Panc1 (cell line): ENCODE measurements at regions not wholly inside any gene's neighbourhood (a gene's known extent, or its start where the extent isn't known, plus 50 kb on each side); places are given as distances from the start of the nearest gene placed in this dataset.

Source experiments
- ATAC-seq: fragments of 200-7000 bp; cut with Tn5 transposase; 2 replicates; pipeline ENCODE4 v1.9.1; 2020; ENCODE audit warnings: mild to moderate bottlenecking, moderate library complexity
- BruUV-seq: library from RNA; stranded (reverse); fragments of 400-500 nt; replicated peaks from 2 replicates; lab custom pipeline; 2021; lab: Mats Ljungman, UMichigan
- CTCF ChIA-PET: fragments of 300-600 bp; sonication (Branson Sonifier 250); formaldehyde crosslinking; loops from one replicate; lab custom pipeline; 2022; ENCODE audit warnings: antibody characterized with exemption; lab: Charles Lee
- POLR2A ChIA-PET: fragments of 300-600 bp; sonication (Branson Sonifier 250); formaldehyde crosslinking; loops from one replicate; lab custom pipeline; 2022; ENCODE audit warnings: antibody characterized with exemption; lab: Charles Lee
- DNase-seq: peaks from one replicate; pipeline ENCODE4 v3.0.0-alpha.2; 2010; ENCODE audit warnings: low read depth, low spot score
- H3K27ac ChIP-seq: 2 replicates; pipeline ENCODE4 v1.5.1; 2011; ENCODE audit warnings: mild to moderate bottlenecking, low read length, inconsistent platforms
- H3K27me3 ChIP-seq: fragments of 200-500 bp; sonication (Bioruptor generic); 2 replicates; pipeline ENCODE4 v1.6.0; 2014; ENCODE audit warnings: low read length, inconsistent platforms; ENCODE audit not compliant: control insufficient read depth, insufficient read depth
- H3K36me3 ChIP-seq: fragments of 200-500 bp; sonication (Bioruptor generic); 2 replicates; pipeline ENCODE4 v1.5.1; 2014; ENCODE audit warnings: inconsistent platforms, mild to moderate bottlenecking, low read length, moderate library complexity; ENCODE audit not compliant: control insufficient read depth, insufficient read depth
- H3K4me1 ChIP-seq: 2 replicates; pipeline ENCODE4 v1.5.1; 2011; ENCODE audit warnings: inconsistent platforms, mild to moderate bottlenecking, low read length, moderate library complexity; ENCODE audit not compliant: control insufficient read depth, insufficient read depth
- H3K4me3 ChIP-seq, 2 experiments: 2 replicates each; pipeline ENCODE4 v1.5.1; 2011 to 2012; ENCODE audit warnings: low read depth in 2 of 2, low read length in 2 of 2, mild to moderate bottlenecking in 2 of 2, inconsistent platforms in 1 of 2, moderate library complexity in 1 of 2
- H3K9me3 ChIP-seq: fragments of 200-500 bp; sonication (Bioruptor generic); 2 replicates; pipeline ENCODE4 v1.5.1; 2014; ENCODE audit warnings: low read depth, mild to moderate bottlenecking, inconsistent platforms, low read length, moderate library complexity; ENCODE audit not compliant: control insufficient read depth, insufficient read depth
- POLR2AphosphoS5 ChIP-seq: IDR thresholded peaks from 2 replicates; pipeline ENCODE4 v1.6.1; 2012; ENCODE audit warnings: mild to moderate bottlenecking, low read depth, low read length, moderate library complexity
- SIN3A ChIP-seq: IDR thresholded peaks from 2 replicates; pipeline ENCODE4 v1.6.1; 2012; ENCODE audit warnings: low read depth, mild to moderate bottlenecking, low read length, moderate library complexity, borderline replicate concordance; ENCODE audit not compliant: insufficient read depth
- in situ Hi-C: cut with HindIII; loops from 2 replicates; pipeline ENCODE4 v1.10.0; 2016; ENCODE audit warnings: low sequenced_read_pairs, low pct_unique_long_range_greater_than_20kb
- intact Hi-C: fragments of 100-400 bp; cut with micrococcal nuclease; formaldehyde crosslinking; loops from one replicate; pipeline ENCODE4 v1.10.0; 2022; ENCODE audit not compliant: unreplicated experiment
- TF ChIP-seq, protein P1 (sequence below), 2 experiments: IDR thresholded peaks; 2 replicates each; pipeline ENCODE4 v1.6.1; 2011 to 2012; ENCODE audit warnings: low read depth in 2 of 2, control low read depth in 1 of 2, low read length in 1 of 2, mild to moderate bottlenecking in 1 of 2, moderate library complexity in 1 of 2; ENCODE audit not compliant: insufficient read depth in 1 of 2
- TF ChIP-seq, protein P2 (sequence below): fragments of 450-650 bp; IDR thresholded peaks from 2 replicates; pipeline ENCODE4 v1.5.1; 2017; ENCODE audit warnings: mild to moderate bottlenecking

- Histone ChIP-seq H3K27ac (no peak overlapping the region), H3K27me3 (no peaks in the 10 kb centered on the region; the same call in 1 of the 2 replicates), H3K4me3 (no peak overlapping the region), H3K9me3 (no peaks in the 10 kb centered on the region), H3K4me1 (no peaks in the 10 kb centered on the region), H3K36me3 (no peaks in the 10 kb centered on the region)
- intact Hi-C loops (no loop called here), in situ Hi-C loops (no loop called here)
- no peak for TF ChIP-seq POLR2AphosphoS5
- TF ChIP-seq, protein P1, sequence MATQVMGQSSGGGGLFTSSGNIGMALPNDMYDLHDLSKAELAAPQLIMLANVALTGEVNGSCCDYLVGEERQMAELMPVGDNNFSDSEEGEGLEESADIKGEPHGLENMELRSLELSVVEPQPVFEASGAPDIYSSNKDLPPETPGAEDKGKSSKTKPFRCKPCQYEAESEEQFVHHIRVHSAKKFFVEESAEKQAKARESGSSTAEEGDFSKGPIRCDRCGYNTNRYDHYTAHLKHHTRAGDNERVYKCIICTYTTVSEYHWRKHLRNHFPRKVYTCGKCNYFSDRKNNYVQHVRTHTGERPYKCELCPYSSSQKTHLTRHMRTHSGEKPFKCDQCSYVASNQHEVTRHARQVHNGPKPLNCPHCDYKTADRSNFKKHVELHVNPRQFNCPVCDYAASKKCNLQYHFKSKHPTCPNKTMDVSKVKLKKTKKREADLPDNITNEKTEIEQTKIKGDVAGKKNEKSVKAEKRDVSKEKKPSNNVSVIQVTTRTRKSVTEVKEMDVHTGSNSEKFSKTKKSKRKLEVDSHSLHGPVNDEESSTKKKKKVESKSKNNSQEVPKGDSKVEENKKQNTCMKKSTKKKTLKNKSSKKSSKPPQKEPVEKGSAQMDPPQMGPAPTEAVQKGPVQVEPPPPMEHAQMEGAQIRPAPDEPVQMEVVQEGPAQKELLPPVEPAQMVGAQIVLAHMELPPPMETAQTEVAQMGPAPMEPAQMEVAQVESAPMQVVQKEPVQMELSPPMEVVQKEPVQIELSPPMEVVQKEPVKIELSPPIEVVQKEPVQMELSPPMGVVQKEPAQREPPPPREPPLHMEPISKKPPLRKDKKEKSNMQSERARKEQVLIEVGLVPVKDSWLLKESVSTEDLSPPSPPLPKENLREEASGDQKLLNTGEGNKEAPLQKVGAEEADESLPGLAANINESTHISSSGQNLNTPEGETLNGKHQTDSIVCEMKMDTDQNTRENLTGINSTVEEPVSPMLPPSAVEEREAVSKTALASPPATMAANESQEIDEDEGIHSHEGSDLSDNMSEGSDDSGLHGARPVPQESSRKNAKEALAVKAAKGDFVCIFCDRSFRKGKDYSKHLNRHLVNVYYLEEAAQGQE (IDR thresholded peaks at IDR 0.05; ENCODE audit: insufficient read depth in 1 of 2, low read depth in 2 of 2, low read length in 1 of 2), result no peak
- ChIA-PET POLR2A (no interaction called here), CTCF (no interaction called here)
- BruUV-seq, result no TSS peak
- DNase-seq (no peak), ATAC-seq (no peak)
Observed at GRCh38 chr10:60606343-60607080, 171.8 kb upstream of the CDK1 start.

- TF ChIP-seq, protein P1 (IDR thresholded peaks at IDR 0.05; ENCODE audit: insufficient read depth in 1 of 2, low read depth in 2 of 2, low read length in 1 of 2), result no peak
- TF ChIP-seq, protein P2, sequence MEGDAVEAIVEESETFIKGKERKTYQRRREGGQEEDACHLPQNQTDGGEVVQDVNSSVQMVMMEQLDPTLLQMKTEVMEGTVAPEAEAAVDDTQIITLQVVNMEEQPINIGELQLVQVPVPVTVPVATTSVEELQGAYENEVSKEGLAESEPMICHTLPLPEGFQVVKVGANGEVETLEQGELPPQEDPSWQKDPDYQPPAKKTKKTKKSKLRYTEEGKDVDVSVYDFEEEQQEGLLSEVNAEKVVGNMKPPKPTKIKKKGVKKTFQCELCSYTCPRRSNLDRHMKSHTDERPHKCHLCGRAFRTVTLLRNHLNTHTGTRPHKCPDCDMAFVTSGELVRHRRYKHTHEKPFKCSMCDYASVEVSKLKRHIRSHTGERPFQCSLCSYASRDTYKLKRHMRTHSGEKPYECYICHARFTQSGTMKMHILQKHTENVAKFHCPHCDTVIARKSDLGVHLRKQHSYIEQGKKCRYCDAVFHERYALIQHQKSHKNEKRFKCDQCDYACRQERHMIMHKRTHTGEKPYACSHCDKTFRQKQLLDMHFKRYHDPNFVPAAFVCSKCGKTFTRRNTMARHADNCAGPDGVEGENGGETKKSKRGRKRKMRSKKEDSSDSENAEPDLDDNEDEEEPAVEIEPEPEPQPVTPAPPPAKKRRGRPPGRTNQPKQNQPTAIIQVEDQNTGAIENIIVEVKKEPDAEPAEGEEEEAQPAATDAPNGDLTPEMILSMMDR, result no peak
- no peak for TF ChIP-seq POLR2AphosphoS5
- no peak for TF ChIP-seq SIN3A
- no peaks in the 10 kb centered on the region for H3K9me3 ChIP-seq
- BruUV-seq, result no TSS peak
- intact Hi-C loops (no loop called here), in situ Hi-C loops (no loop called here)
- H3K36me3 ChIP-seq, result no peaks in the 10 kb centered on the region
- H3K27me3 ChIP-seq, result no peaks in the 10 kb centered on the region; the same call in 1 of the 2 replicates
- no peak for DNase-seq
- H3K27ac ChIP-seq, result no peak overlapping the region
- CTCF ChIA-PET, result no interaction called here
- no peak for ATAC-seq
- POLR2A ChIA-PET, result no interaction called here
- H3K4me3 ChIP-seq, result no peak overlapping the region
- H3K4me1 ChIP-seq, result no peaks in the 10 kb centered on the region
Observed at GRCh38 chr10:60605476-60605875, 172.8 kb upstream of the CDK1 start.
